Activated naive CD4-positive, alpha-beta T cell treated with anti-CD3 and anti-CD28 coated beads for 36 hours (primary cell): ENCODE measurements at regions not wholly inside any gene's neighbourhood (a gene's known extent, or its start where the extent isn't known, plus 50 kb on each side); places are given as distances from the start of the nearest gene placed in this dataset.

Experiments used
- CTCF ChIA-PET: fragments of 350-600 bp; sonication (Branson Sonifier 250); formaldehyde crosslinking; loops from one replicate; lab custom pipeline; 2021; ENCODE audit warnings: antibody characterized with exemption; lab: Charles Lee
- DNase-seq: peaks from one replicate; pipeline ENCODE4 v3.0.0-alpha.2; 2020
- H3K27ac Mint-ChIP-seq: one replicate; pipeline ENCODE4 v1.8.0; 2021; ENCODE audit warnings: mild to moderate bottlenecking, mixed read lengths
- H3K27me3 Mint-ChIP-seq: one replicate; pipeline ENCODE4 v1.8.0; 2021; ENCODE audit warnings: low read depth, mixed read lengths
- H3K36me3 Mint-ChIP-seq: one replicate; pipeline ENCODE4 v1.8.0; 2021; ENCODE audit warnings: low read depth, mixed read lengths
- H3K4me1 Mint-ChIP-seq: one replicate; pipeline ENCODE4 v1.8.0; 2021; ENCODE audit warnings: low read depth, mixed read lengths
- H3K4me3 Mint-ChIP-seq: one replicate; pipeline ENCODE4 v1.8.0; 2021; ENCODE audit warnings: mild to moderate bottlenecking, moderate library complexity, mixed read lengths
- H3K9me3 Mint-ChIP-seq: one replicate; pipeline ENCODE4 v1.8.0; 2021; ENCODE audit warnings: mixed read lengths
- intact Hi-C: fragments of 100-400 bp; cut with micrococcal nuclease; formaldehyde crosslinking; loops from one replicate; pipeline ENCODE4 v1.15.1; 2023

GRCh38 chr1:200243042-200243437 is 166.8 kb downstream of the ZNF281 start:
- Mint-ChIP-seq H3K4me3 (no peak overlapping the region), H3K9me3 (no peaks in the 10 kb centered on the region), H3K27ac (no peak overlapping the region), H3K27me3 (peaks cover 15% of the 10 kb centered on the region), H3K36me3 (no peaks in the 10 kb centered on the region), H3K4me1 (peaks cover 8% of the 10 kb centered on the region)
- DNase-seq: no peak
- intact Hi-C loops: no loop called here
- CTCF ChIA-PET: no interaction called here

GRCh38 chr1:200242110-200243041 is 167.5 kb downstream of the ZNF281 start:
- Mint-ChIP-seq H3K9me3 (no peaks in the 10 kb centered on the region), H3K4me3 (no peak overlapping the region), H3K27me3 (peaks cover 10% of the 10 kb centered on the region), H3K27ac (no peak overlapping the region), H3K36me3 (no peaks in the 10 kb centered on the region), H3K4me1 (peaks cover 8% of the 10 kb centered on the region)
- CTCF ChIA-PET: no interaction called here
- no peak for DNase-seq
- intact Hi-C loops: no loop called here

GRCh38 chr1:200240656-200241055 is 169.2 kb downstream of the ZNF281 start:
- DNase-seq: peak; percentile 17
- Mint-ChIP-seq H3K4me1 (peaks cover 8% of the 10 kb centered on the region), H3K9me3 (no peaks in the 10 kb centered on the region), H3K4me3 (no peak overlapping the region), H3K36me3 (no peaks in the 10 kb centered on the region), H3K27ac (no peak overlapping the region), H3K27me3 (peaks cover 7% of the 10 kb centered on the region)
- CTCF ChIA-PET: interaction anchor here (1.4 kb wide), 1 partner anchor 101 kb away, joined by 3 read pairs; no protein-coding TSS in a partner anchor
- intact Hi-C loops: no loop called here

- Mint-ChIP-seq H3K9me3 (no peaks in the 10 kb centered on the region), H3K4me1 (peaks cover 8% of the 10 kb centered on the region), H3K4me3 (no peak overlapping the region), H3K27ac (no peak overlapping the region), H3K27me3 (peaks cover 5% of the 10 kb centered on the region), H3K36me3 (no peaks in the 10 kb centered on the region)
- DNase-seq: no peak
- CTCF ChIA-PET: interaction anchor here (0.9 kb wide), 1 partner anchor 9 kb away, joined by 11 read pairs; no protein-coding TSS in a partner anchor
- intact Hi-C loops: no loop called here
Observed at GRCh38 chr1:200238311-200238710, 171.5 kb downstream of the ZNF281 start.

GRCh38 chr1:200237066-200237465 is 172.8 kb downstream of the ZNF281 start:
- H3K27me3 Mint-ChIP-seq: peaks cover 3% of the 10 kb centered on the region
- no peak overlapping the region for H3K27ac Mint-ChIP-seq
- peaks cover 8% of the 10 kb centered on the region for H3K4me1 Mint-ChIP-seq
- no peak overlapping the region for H3K4me3 Mint-ChIP-seq
- intact Hi-C loops: no loop called here
- no peaks in the 10 kb centered on the region for H3K9me3 Mint-ChIP-seq
- CTCF ChIA-PET: no interaction called here
- no peak for DNase-seq
- H3K36me3 Mint-ChIP-seq: no peaks in the 10 kb centered on the region

- Mint-ChIP-seq H3K27me3 (peaks cover 3% of the 10 kb centered on the region), H3K4me1 (no peaks in the 10 kb centered on the region), H3K9me3 (no peaks in the 10 kb centered on the region), H3K4me3 (no peak overlapping the region), H3K36me3 (no peaks in the 10 kb centered on the region), H3K27ac (no peak overlapping the region)
- no peak for DNase-seq
- intact Hi-C loops: no loop called here
- CTCF ChIA-PET: interaction anchor here (1.4 kb wide), 1 partner anchor 294 kb away, joined by 3 read pairs; no protein-coding TSS in a partner anchor
Observed at GRCh38 chr1:200234938-200235337, 174.9 kb downstream of the ZNF281 start.

GRCh38 chr1:200233393-200233792 is 176.4 kb downstream of the ZNF281 start:
- no peak for DNase-seq
- intact Hi-C loops: no loop called here
- CTCF ChIA-PET: interaction anchor here (0.6 kb wide), 1 partner anchor 234 kb away, joined by 3 read pairs; no protein-coding TSS in a partner anchor
- peaks cover 7% of the 10 kb centered on the region for H3K27me3 Mint-ChIP-seq
- H3K27ac Mint-ChIP-seq: no peak overlapping the region
- H3K4me3 Mint-ChIP-seq: no peak overlapping the region
- no peaks in the 10 kb centered on the region for H3K9me3 Mint-ChIP-seq
- no peaks in the 10 kb centered on the region for H3K36me3 Mint-ChIP-seq
- no peaks in the 10 kb centered on the region for H3K4me1 Mint-ChIP-seq

- Mint-ChIP-seq H3K4me3 (no peak overlapping the region), H3K4me1 (peaks cover 2% of the 10 kb centered on the region), H3K9me3 (no peaks in the 10 kb centered on the region), H3K27me3 (peaks cover 4% of the 10 kb centered on the region), H3K27ac (no peak overlapping the region), H3K36me3 (no peaks in the 10 kb centered on the region)
- no peak for DNase-seq
- CTCF ChIA-PET: interaction anchor here (0.5 to 1.0 kb wide), 2 partner anchors 31 to 78 kb away, joined by 3 to 4 read pairs; no protein-coding TSS in a partner anchor
- intact Hi-C loops: no loop called here
Observed at GRCh38 chr1:200231787-200232231, 178.0 kb downstream of the ZNF281 start.

- no peaks in the 10 kb centered on the region for H3K36me3 Mint-ChIP-seq
- H3K27me3 Mint-ChIP-seq: peaks cover 4% of the 10 kb centered on the region
- intact Hi-C loops: no loop called here
- no peaks in the 10 kb centered on the region for H3K9me3 Mint-ChIP-seq
- no peak overlapping the region for H3K4me3 Mint-ChIP-seq
- CTCF ChIA-PET: interaction anchor here (0.8 kb wide), 1 partner anchor 50 kb away, joined by 4 read pairs; no protein-coding TSS in a partner anchor
- DNase-seq: no peak
- no peak overlapping the region for H3K27ac Mint-ChIP-seq
- peaks cover 12% of the 10 kb centered on the region for H3K4me1 Mint-ChIP-seq
Observed at GRCh38 chr1:200230671-200231070, 179.2 kb downstream of the ZNF281 start.

- DNase-seq: no peak
- intact Hi-C loops: loop anchor here (5.0 kb wide), 3 partner anchors 191 to 1056 kb away; no protein-coding TSS in a partner anchor
- Mint-ChIP-seq H3K27ac (no peak overlapping the region), H3K4me1 (peaks cover 17% of the 10 kb centered on the region), H3K4me3 (no peak overlapping the region), H3K27me3 (peaks cover 4% of the 10 kb centered on the region), H3K9me3 (no peaks in the 10 kb centered on the region), H3K36me3 (no peaks in the 10 kb centered on the region)
- CTCF ChIA-PET: no interaction called here
Observed at GRCh38 chr1:200228486-200228885, 181.3 kb downstream of the ZNF281 start.

GRCh38 chr1:200228081-200228480 is 181.8 kb downstream of the ZNF281 start:
- Mint-ChIP-seq H3K36me3 (no peaks in the 10 kb centered on the region), H3K27me3 (peaks cover 4% of the 10 kb centered on the region), H3K9me3 (no peaks in the 10 kb centered on the region), H3K27ac (no peak overlapping the region), H3K4me1 (peaks cover 17% of the 10 kb centered on the region), H3K4me3 (no peak overlapping the region)
- CTCF ChIA-PET: no interaction called here
- intact Hi-C loops: loop anchor here (5.0 kb wide), 3 partner anchors 191 to 1056 kb away; no protein-coding TSS in a partner anchor
- DNase-seq: no peak
